ENCODE measurements at regions not wholly inside any gene's neighbourhood (a gene's known extent, or its start where the extent isn't known, plus 50 kb on each side); places are given as distances from the start of the nearest gene placed in this dataset.

- no peak for TF ChIP-seq CTCF (IDR thresholded peaks at IDR 0.05)
- no peak for TF ChIP-seq POLR2A (IDR thresholded peaks at IDR 0.05)
Measured at GRCh38 chr7:65239324-65239706, 134.3 kb upstream of the ZNF92 start.

Measured in Peyer's patch (tissue), 4 donors.